ENCODE measurements at regions not wholly inside any gene's neighbourhood (a gene's known extent, or its start where the extent isn't known, plus 50 kb on each side); places are given as distances from the start of the nearest gene placed in this dataset.

- Histone ChIP-seq H3K36me3 (no peaks in the 10 kb centered on the region), H3K27me3 (no peaks in the 10 kb centered on the region), H3K9me3 (no peaks in the 10 kb centered on the region), H3K4me3 (no peak overlapping the region), H3K27ac (no peak overlapping the region), H3K4me1 (no peaks in the 10 kb centered on the region)
- peak; percentile 75 for ATAC-seq
- intact Hi-C loops (cut with DNase I), result no loop called here
- no peak for DNase-seq
- TF ChIP-seq CTCF (IDR thresholded peaks at IDR 0.05), result no peak
Measured at GRCh38 chr10:10235003-10235402, 782.7 kb upstream of the CELF2 start.

- no peak for TF ChIP-seq CTCF (IDR thresholded peaks at IDR 0.05)
- H3K4me3 ChIP-seq, result no peak overlapping the region
- no peak for ATAC-seq
- intact Hi-C loops (cut with DNase I), result no loop called here
- no peak for DNase-seq
- no peaks in the 10 kb centered on the region for H3K4me1 ChIP-seq
- no peak overlapping the region for H3K27ac ChIP-seq
- H3K9me3 ChIP-seq, result peaks cover 0 to 26% of the 10 kb centered on the region in 2 donors
- no peaks in the 10 kb centered on the region for H3K27me3 ChIP-seq
- no peaks in the 10 kb centered on the region for H3K36me3 ChIP-seq
Measured at GRCh38 chr10:10247585-10247984, 770.1 kb upstream of the CELF2 start.

GRCh38 chr10:10256860-10257259 is 760.8 kb upstream of the CELF2 start:
- DNase-seq (no peak), ATAC-seq (no peak)
- TF ChIP-seq CTCF (IDR thresholded peaks at IDR 0.05), result no peak
- Histone ChIP-seq H3K9me3 (peaks cover 0 to 24% of the 10 kb centered on the region in 2 donors), H3K4me3 (no peak overlapping the region), H3K36me3 (no peaks in the 10 kb centered on the region), H3K27ac (no peak overlapping the region), H3K27me3 (no peaks in the 10 kb centered on the region), H3K4me1 (no peaks in the 10 kb centered on the region)
- intact Hi-C loops (cut with DNase I), result no loop called here

- ATAC-seq (no peak), DNase-seq (no peak)
- Histone ChIP-seq H3K27me3 (no peaks in the 10 kb centered on the region), H3K9me3 (peaks cover 0 to 24% of the 10 kb centered on the region in 2 donors), H3K4me3 (no peak overlapping the region), H3K27ac (no peak overlapping the region), H3K4me1 (no peaks in the 10 kb centered on the region), H3K36me3 (no peaks in the 10 kb centered on the region)
- intact Hi-C loops (cut with DNase I), result no loop called here
- TF ChIP-seq CTCF (IDR thresholded peaks at IDR 0.05), result no peak
Measured at GRCh38 chr10:10259013-10259412, 758.7 kb upstream of the CELF2 start.

- DNase-seq (peak in 2 of 4 donors; percentile 72 to 81), ATAC-seq (peak; percentile 23)
- no peaks in the 10 kb centered on the region for H3K27me3 ChIP-seq
- no peaks in the 10 kb centered on the region for H3K4me1 ChIP-seq
- no peaks in the 10 kb centered on the region for H3K36me3 ChIP-seq
- TF ChIP-seq CTCF (IDR thresholded peaks at IDR 0.05), result no peak
- no peak overlapping the region for H3K4me3 ChIP-seq
- intact Hi-C loops (cut with DNase I), result no loop called here
- peak overlapping the region in 1 of 2 donors; percentile 34 for H3K27ac ChIP-seq
- H3K9me3 ChIP-seq, result no peaks in the 10 kb centered on the region
Measured at GRCh38 chr10:10270126-10271050, 747.3 kb upstream of the CELF2 start.
